Loucy (cell line): ENCODE measurements at regions not wholly inside any gene's neighbourhood (a gene's known extent, or its start where the extent isn't known, plus 50 kb on each side); places are given as distances from the start of the nearest gene placed in this dataset.
"Not testable (repeated sequence)": the region's sequence is repeated elsewhere in the genome, so short reads cannot be mapped to it uniquely, and the experiment has no call there.

ENCODE experiments used
- H2AFZ ChIP-seq: fragments of 200-600 bp; sonication (generic); 2 replicates; pipeline ENCODE4 v1.6.0; 2016; ENCODE audit warnings: antibody characterized with exemption, mild to moderate bottlenecking, low read length, moderate library complexity
- H3F3A ChIP-seq: fragments of 200-600 bp; 2 replicates; pipeline ENCODE4 v1.6.0; 2016; ENCODE audit warnings: antibody characterized with exemption, low read depth, mild to moderate bottlenecking
- H3K27me3 ChIP-seq: fragments of 200-600 bp; sonication (generic); 2 replicates; pipeline ENCODE4 v1.6.1; 2014; ENCODE audit warnings: low read length, mild to moderate bottlenecking; ENCODE audit not compliant: insufficient read depth, poor library complexity, severe bottlenecking
- H3K36me3 ChIP-seq: fragments of 200-600 bp; sonication (generic); 2 replicates; pipeline ENCODE4 v1.6.1; 2016; ENCODE audit warnings: low read length; ENCODE audit not compliant: insufficient read depth
- H3K4me1 ChIP-seq: fragments of 200-600 bp; sonication (generic); 2 replicates; pipeline ENCODE4 v1.5.1; 2014; ENCODE audit warnings: low read length, mild to moderate bottlenecking; ENCODE audit not compliant: insufficient read depth, poor library complexity, severe bottlenecking
- H3K4me2 ChIP-seq: fragments of 200-600 bp; sonication (generic); 2 replicates; pipeline ENCODE4 v1.6.0; 2014; ENCODE audit warnings: antibody characterized with exemption, low read length, low read depth, mild to moderate bottlenecking; ENCODE audit not compliant: poor library complexity, severe bottlenecking
- H3K4me3 ChIP-seq: fragments of 200-600 bp; sonication (generic); 2 replicates; pipeline ENCODE4 v1.5.1; 2014; ENCODE audit warnings: low read length, mild to moderate bottlenecking, mixed read lengths; ENCODE audit not compliant: poor library complexity, severe bottlenecking
- H3K79me2 ChIP-seq: fragments of 200-600 bp; sonication (generic); 2 replicates; pipeline ENCODE4 v1.6.1; 2014; ENCODE audit warnings: low read length; ENCODE audit not compliant: insufficient read depth
- H3K9ac ChIP-seq: fragments of 200-600 bp; sonication (generic); 2 replicates; pipeline ENCODE4 v1.6.0; 2014; ENCODE audit warnings: mild to moderate bottlenecking, low read depth, low read length, moderate library complexity; ENCODE audit not compliant: poor library complexity, severe bottlenecking
- H3K9me2 ChIP-seq: fragments of 200-600 bp; sonication (generic); replicated peaks from 2 replicates; pipeline ENCODE4 v1.6.1; 2016; ENCODE audit warnings: low read depth, low read length, mixed read lengths
- H3K9me3 ChIP-seq: fragments of 200-600 bp; sonication (generic); 2 replicates; pipeline ENCODE4 v1.6.1; 2014; ENCODE audit warnings: mild to moderate bottlenecking, antibody characterized with exemption, low read length, low read depth; ENCODE audit not compliant: insufficient read depth
- H4K20me1 ChIP-seq: fragments of 200-600 bp; sonication (generic); 2 replicates; pipeline ENCODE4 v1.6.0; 2014; ENCODE audit warnings: antibody characterized with exemption, low read length, mild to moderate bottlenecking; ENCODE audit not compliant: insufficient read depth, poor library complexity, severe bottlenecking
- CTCF ChIP-seq: fragments of 200-600 bp; sonication (generic); conservative IDR thresholded peaks from 2 replicates; pipeline ENCODE4 v1.5.1; 2014; ENCODE audit warnings: mild to moderate bottlenecking, antibody characterized with exemption, low read length
- EZH2phosphoT487 ChIP-seq: fragments of 200-600 bp; IDR thresholded peaks from 2 replicates; pipeline ENCODE4 v1.6.1; 2018; ENCODE audit warnings: antibody characterized with exemption, mild to moderate bottlenecking, moderate library complexity, borderline replicate concordance

GRCh38 chr20:56779452-56780143, 150.5 kb downstream of the TFAP2C start:
- H3K79me2 ChIP-seq: no peaks in the 10 kb centered on the region
- no peaks in the 10 kb centered on the region; the same call in 1 of the 2 replicates for H3K9me3 ChIP-seq
- no peak overlapping the region for H3K4me2 ChIP-seq
- no peak overlapping the region for H3K9ac ChIP-seq
- no peak overlapping the region for H2AFZ ChIP-seq
- TF ChIP-seq CTCF (no peak), EZH2phosphoT487 (no peak)
- H3K36me3 ChIP-seq: no peaks in the 10 kb centered on the region
- no peaks in the 10 kb centered on the region for H4K20me1 ChIP-seq
- no peaks in the 10 kb centered on the region for H3K4me1 ChIP-seq
- H3K4me3 ChIP-seq: no peak overlapping the region
- no peaks in the 10 kb centered on the region for H3F3A ChIP-seq
- H3K27me3 ChIP-seq: no peaks in the 10 kb centered on the region
- H3K9me2 ChIP-seq: no peaks in the 10 kb centered on the region

GRCh38 chr20:56780266-56780665, 151.2 kb downstream of the TFAP2C start:
- Histone ChIP-seq H3K9me2 (no peaks in the 10 kb centered on the region), H2AFZ (no peak overlapping the region), H3K79me2 (no peaks in the 10 kb centered on the region), H3K27me3 (no peaks in the 10 kb centered on the region), H3K4me3 (no peak overlapping the region), H3F3A (no peaks in the 10 kb centered on the region), H3K4me1 (no peaks in the 10 kb centered on the region), H3K4me2 (no peak overlapping the region), H3K9ac (no peak overlapping the region), H3K9me3 (no peaks in the 10 kb centered on the region; the same call in 1 of the 2 replicates), H4K20me1 (no peaks in the 10 kb centered on the region), H3K36me3 (no peaks in the 10 kb centered on the region)
- no peak for TF ChIP-seq CTCF
- no peak for TF ChIP-seq EZH2phosphoT487

GRCh38 chr20:56781108-56781739, 152.1 kb downstream of the TFAP2C start:
- H3K27me3 ChIP-seq: no peaks in the 10 kb centered on the region
- H3K4me1 ChIP-seq: no peaks in the 10 kb centered on the region
- no peaks in the 10 kb centered on the region; the same call in 1 of the 2 replicates for H3K9me3 ChIP-seq
- H3K9ac ChIP-seq: no peak overlapping the region
- H4K20me1 ChIP-seq: no peaks in the 10 kb centered on the region
- no peaks in the 10 kb centered on the region for H3K9me2 ChIP-seq
- no peak for TF ChIP-seq EZH2phosphoT487
- no peak for TF ChIP-seq CTCF
- H3F3A ChIP-seq: no peaks in the 10 kb centered on the region
- H2AFZ ChIP-seq: no peak overlapping the region
- H3K36me3 ChIP-seq: no peaks in the 10 kb centered on the region
- no peaks in the 10 kb centered on the region for H3K79me2 ChIP-seq
- no peak overlapping the region for H3K4me2 ChIP-seq
- H3K4me3 ChIP-seq: no peak overlapping the region

GRCh38 chr20:56781987-56782560, 153.0 kb downstream of the TFAP2C start:
- not testable (repeated sequence) for H3K4me1 ChIP-seq, H3K4me3 ChIP-seq, H3F3A ChIP-seq, H3K9ac ChIP-seq, H3K9me3 ChIP-seq, H3K9me2 ChIP-seq, H4K20me1 ChIP-seq, H3K36me3 ChIP-seq, H2AFZ ChIP-seq, H3K4me2 ChIP-seq, H3K79me2 ChIP-seq, H3K27me3 ChIP-seq

GRCh38 chr20:56782814-56783213, 153.7 kb downstream of the TFAP2C start:
- H4K20me1 ChIP-seq, H3K4me1 ChIP-seq, H3K9me2 ChIP-seq, H3K4me2 ChIP-seq, H3K4me3 ChIP-seq, H3F3A ChIP-seq, H3K79me2 ChIP-seq, H3K9ac ChIP-seq, H3K9me3 ChIP-seq, H2AFZ ChIP-seq, H3K27me3 ChIP-seq, H3K36me3 ChIP-seq: not testable (repeated sequence)
